IPS-20b (cell line): ENCODE measurements at regions not wholly inside any gene's neighbourhood (a gene's known extent, or its start where the extent isn't known, plus 50 kb on each side); places are given as distances from the start of the nearest gene placed in this dataset.

ENCODE experiments used
- H3K27ac ChIP-seq: one replicate; pipeline ENCODE4 v1.5.1; 2013; ENCODE audit warnings: low read length
- H3K27me3 ChIP-seq: 2 replicates; pipeline ENCODE4 v1.6.1; 2013; ENCODE audit warnings: mild to moderate bottlenecking, low read length, inconsistent platforms; ENCODE audit not compliant: insufficient read depth
- H3K36me3 ChIP-seq: 2 replicates; pipeline ENCODE4 v1.6.1; 2013; ENCODE audit warnings: low read depth, mild to moderate bottlenecking, inconsistent platforms, low read length, moderate library complexity; ENCODE audit not compliant: insufficient read depth
- H3K4me1 ChIP-seq: 2 replicates; pipeline ENCODE4 v1.6.1; 2013; ENCODE audit warnings: mild to moderate bottlenecking, control low read depth, inconsistent platforms, low read length, moderate library complexity; ENCODE audit not compliant: insufficient read depth
- H3K4me3 ChIP-seq: 2 replicates; pipeline ENCODE4 v1.5.1; 2013; ENCODE audit warnings: mild to moderate bottlenecking, low read length, inconsistent platforms
- H3K9ac ChIP-seq: 2 replicates; pipeline ENCODE4 v1.6.1; 2013; ENCODE audit warnings: low read depth, mild to moderate bottlenecking, inconsistent platforms, low read length, moderate library complexity
- H3K9me3 ChIP-seq: 2 replicates; pipeline ENCODE4 v1.6.1; 2013; ENCODE audit warnings: mild to moderate bottlenecking, low read depth, low read length, inconsistent platforms; ENCODE audit not compliant: insufficient read depth

DNA sequence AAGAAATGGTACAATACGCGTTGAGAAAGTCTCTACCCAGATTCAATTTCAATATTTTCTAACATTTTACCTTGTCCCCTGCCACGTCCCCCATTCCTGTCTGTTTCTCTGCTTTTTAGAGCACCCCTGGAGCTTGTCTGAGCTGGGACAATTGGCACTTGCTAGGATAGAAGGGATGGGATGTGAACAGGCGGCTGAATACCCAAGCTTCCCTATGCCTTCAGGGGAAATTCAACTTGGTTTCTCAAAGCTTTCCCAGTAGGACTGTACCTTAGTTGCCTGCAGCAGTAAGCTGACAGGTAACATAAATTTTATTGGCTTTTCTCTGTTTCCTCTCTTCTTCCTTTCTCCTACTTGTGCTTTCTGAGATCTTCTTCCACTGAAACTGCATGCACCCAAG, 1663.3 kb downstream of the EFNB2 start:
- no peaks in the 10 kb centered on the region for H3K36me3 ChIP-seq

DNA sequence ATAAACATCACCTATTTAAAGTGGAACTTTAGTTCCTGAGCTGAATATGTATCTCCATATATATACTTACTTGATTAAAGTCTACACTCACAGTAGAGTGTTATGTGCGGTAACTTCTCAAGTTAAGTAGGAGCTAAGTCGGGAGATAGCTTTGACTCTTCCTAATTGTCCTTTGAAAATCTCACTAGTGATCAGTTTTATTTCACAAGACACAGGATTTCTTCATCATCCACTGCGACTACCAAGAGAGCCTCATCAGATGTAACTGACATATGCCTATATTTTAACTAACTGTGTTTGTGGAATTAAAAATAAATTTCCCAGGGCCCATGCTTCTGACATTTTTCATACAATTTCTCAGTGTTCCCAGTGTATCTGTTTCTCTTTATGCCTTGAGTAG, 1664.0 kb downstream of the EFNB2 start:
- no peaks in the 10 kb centered on the region for H3K27me3 ChIP-seq
- H3K9me3 ChIP-seq, result no peaks in the 10 kb centered on the region
- H3K9ac ChIP-seq, result no peak overlapping the region
- no peaks in the 10 kb centered on the region for H3K36me3 ChIP-seq
- H3K4me3 ChIP-seq, result no peak overlapping the region
- no peaks in the 10 kb centered on the region for H3K4me1 ChIP-seq
- H3K27ac ChIP-seq, result no peak overlapping the region

More for the DNA sequence above, 1663.3 kb downstream of the EFNB2 start:
- H3K27me3 ChIP-seq, result no peaks in the 10 kb centered on the region
- H3K9ac ChIP-seq, result no peak overlapping the region
- no peaks in the 10 kb centered on the region for H3K9me3 ChIP-seq
- H3K4me1 ChIP-seq, result no peaks in the 10 kb centered on the region
- H3K4me3 ChIP-seq, result no peak overlapping the region
- H3K27ac ChIP-seq, result no peak overlapping the region

- H3K27ac ChIP-seq, result no peak overlapping the region
- no peaks in the 10 kb centered on the region for H3K27me3 ChIP-seq
- H3K36me3 ChIP-seq, result no peaks in the 10 kb centered on the region
- H3K4me1 ChIP-seq, result no peaks in the 10 kb centered on the region
- H3K4me3 ChIP-seq, result no peak overlapping the region
- H3K9ac ChIP-seq, result no peak overlapping the region
- no peaks in the 10 kb centered on the region for H3K9me3 ChIP-seq
Measured at GRCh38 chr13:104869501-104869900, 1666.0 kb downstream of the EFNB2 start.

DNA sequence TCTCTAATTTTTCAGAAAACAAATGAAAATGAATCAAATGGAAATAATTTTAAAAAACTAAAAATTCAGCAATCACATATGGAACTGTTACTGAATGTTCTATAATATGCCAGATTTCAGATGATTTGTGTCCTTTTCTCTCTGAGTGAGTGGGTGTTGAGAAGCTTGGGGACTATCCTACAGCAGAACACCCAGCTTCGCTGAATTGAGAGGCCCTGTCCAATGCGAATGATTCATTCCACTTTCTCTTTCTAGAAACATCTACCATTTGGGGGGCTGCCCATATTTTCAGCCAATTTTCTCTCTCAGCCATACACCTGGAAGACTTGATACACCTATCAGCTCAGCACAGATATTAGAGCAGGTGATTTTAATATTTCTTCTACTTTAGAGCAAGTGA, 1666.7 kb downstream of the EFNB2 start:
- H3K4me1 ChIP-seq, result no peaks in the 10 kb centered on the region
- H3K27me3 ChIP-seq, result no peaks in the 10 kb centered on the region
- H3K9ac ChIP-seq, result no peak overlapping the region
- H3K9me3 ChIP-seq, result no peaks in the 10 kb centered on the region
- no peak overlapping the region for H3K4me3 ChIP-seq
- no peaks in the 10 kb centered on the region for H3K36me3 ChIP-seq
- no peak overlapping the region for H3K27ac ChIP-seq

DNA sequence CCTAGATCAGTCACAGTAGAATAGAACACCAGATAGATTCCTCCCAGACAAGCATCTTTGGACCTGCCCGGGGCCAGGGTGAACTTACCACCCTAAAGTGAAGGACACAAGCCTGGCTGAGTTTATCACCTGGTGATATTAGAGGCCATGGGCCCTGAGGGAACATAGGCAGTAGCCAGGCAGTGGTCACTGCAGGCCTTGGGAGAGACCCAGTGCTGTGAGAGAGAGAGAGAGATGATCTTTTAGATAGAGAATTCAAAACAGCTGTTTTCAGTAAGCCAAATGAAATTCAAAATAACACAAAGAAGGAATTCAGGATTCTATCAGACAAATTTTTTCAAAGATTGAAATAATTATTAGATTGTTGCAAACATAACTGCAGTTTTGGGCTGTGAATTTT, 1679.9 kb downstream of the EFNB2 start:
- Histone ChIP-seq H3K9ac (no peak overlapping the region), H3K4me1 (peaks cover 12% of the 10 kb centered on the region), H3K36me3 (no peaks in the 10 kb centered on the region), H3K9me3 (no peaks in the 10 kb centered on the region), H3K27ac (no peak overlapping the region), H3K27me3 (no peaks in the 10 kb centered on the region), H3K4me3 (no peak overlapping the region)

GRCh38 chr13:104854698-104855097, 1680.8 kb downstream of the EFNB2 start:
- Histone ChIP-seq H3K4me3 (no peak overlapping the region), H3K4me1 (peaks cover 12% of the 10 kb centered on the region), H3K9ac (no peak overlapping the region)

GRCh38 chr13:104854007-104854406, 1681.5 kb downstream of the EFNB2 start:
- Histone ChIP-seq H3K9me3 (no peaks in the 10 kb centered on the region), H3K27ac (no peak overlapping the region), H3K4me1 (peaks cover 12% of the 10 kb centered on the region), H3K36me3 (no peaks in the 10 kb centered on the region), H3K9ac (no peak overlapping the region), H3K27me3 (no peaks in the 10 kb centered on the region), H3K4me3 (no peak overlapping the region)

More at GRCh38 chr13:104854698-104855097, 1680.8 kb downstream of the EFNB2 start:
- Histone ChIP-seq H3K36me3 (no peaks in the 10 kb centered on the region), H3K9me3 (no peaks in the 10 kb centered on the region), H3K27ac (no peak overlapping the region), H3K27me3 (no peaks in the 10 kb centered on the region)

DNA sequence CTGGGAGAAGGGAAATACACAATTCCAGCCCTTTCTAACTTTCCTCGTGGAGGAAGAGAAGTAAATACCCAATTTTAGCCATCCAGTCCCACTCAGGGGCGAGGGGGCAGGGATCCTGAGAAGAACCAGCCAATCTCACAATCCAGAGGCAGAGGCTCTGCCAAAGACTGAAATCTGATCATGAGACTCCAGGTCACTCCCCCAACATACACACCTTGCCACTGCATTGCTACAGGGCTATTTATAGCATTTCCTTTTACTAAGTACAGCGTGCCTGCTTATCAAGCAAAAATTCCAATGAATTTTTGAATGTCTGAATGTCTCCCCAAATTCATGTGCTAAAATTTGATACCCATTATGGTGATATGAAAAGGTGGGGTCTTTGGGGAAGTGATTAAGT, 1687.5 kb downstream of the EFNB2 start:
- Histone ChIP-seq H3K4me1 (peaks cover 12% of the 10 kb centered on the region), H3K9ac (no peak overlapping the region), H3K4me3 (no peak overlapping the region), H3K9me3 (no peaks in the 10 kb centered on the region), H3K36me3 (no peaks in the 10 kb centered on the region), H3K27me3 (no peaks in the 10 kb centered on the region), H3K27ac (no peak overlapping the region)

DNA sequence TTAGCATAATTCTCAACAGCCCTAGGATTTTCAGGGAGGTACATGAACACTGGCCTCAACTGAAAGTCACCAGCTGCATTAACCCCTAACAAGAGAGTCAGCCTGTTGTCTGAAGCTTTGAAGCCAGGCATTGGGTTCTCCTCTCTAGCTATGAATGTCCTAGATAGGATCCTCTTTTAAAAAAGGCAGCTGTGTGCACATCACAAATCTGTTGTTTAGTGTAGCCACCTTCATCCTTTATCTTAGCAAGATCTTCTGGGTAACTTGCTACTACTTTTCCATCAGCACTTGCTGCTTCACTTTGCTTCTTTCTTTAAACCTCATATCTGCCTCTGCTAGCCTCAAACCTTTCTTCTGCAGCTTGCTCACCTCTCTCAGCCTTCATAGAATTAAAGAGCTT, 1692.1 kb downstream of the EFNB2 start:
- Histone ChIP-seq H3K27ac (no peak overlapping the region), H3K4me3 (no peak overlapping the region), H3K9ac (no peak overlapping the region), H3K9me3 (no peaks in the 10 kb centered on the region), H3K27me3 (no peaks in the 10 kb centered on the region), H3K36me3 (no peaks in the 10 kb centered on the region), H3K4me1 (peaks cover 6% of the 10 kb centered on the region; the same call in 1 of the 2 replicates)

DNA sequence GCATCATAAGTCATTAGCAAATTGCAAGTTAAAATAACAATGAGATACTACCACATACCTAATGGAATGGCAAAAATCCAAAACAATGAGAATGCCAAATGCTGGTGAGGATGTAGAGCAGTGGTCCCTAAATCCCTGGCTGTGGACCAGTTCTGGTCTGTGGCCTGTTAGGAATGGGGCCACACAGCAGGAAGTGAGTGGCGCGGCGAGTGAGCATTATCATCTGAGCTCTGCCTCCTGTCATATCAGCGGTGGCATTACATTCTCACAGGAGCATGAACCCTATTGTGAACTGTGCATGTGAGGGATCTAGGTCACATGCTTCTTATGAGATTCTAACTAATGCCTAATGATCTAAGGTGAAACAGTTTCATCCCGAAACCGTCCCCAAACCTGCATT, 1694.4 kb downstream of the EFNB2 start:
- H3K27ac ChIP-seq, result no peak overlapping the region
- no peaks in the 10 kb centered on the region for H3K27me3 ChIP-seq
- no peak overlapping the region for H3K4me3 ChIP-seq
- H3K9ac ChIP-seq, result no peak overlapping the region
- no peaks in the 10 kb centered on the region for H3K36me3 ChIP-seq
- H3K4me1 ChIP-seq, result peaks cover 6% of the 10 kb centered on the region; the same call in 1 of the 2 replicates
- no peaks in the 10 kb centered on the region for H3K9me3 ChIP-seq

- H3K9ac ChIP-seq, result no peak overlapping the region
- H3K36me3 ChIP-seq, result no peaks in the 10 kb centered on the region
- H3K4me3 ChIP-seq, result no peak overlapping the region
- no peak overlapping the region for H3K27ac ChIP-seq
- H3K27me3 ChIP-seq, result no peaks in the 10 kb centered on the region
- no peaks in the 10 kb centered on the region for H3K9me3 ChIP-seq
- peaks cover 6% of the 10 kb centered on the region; the same call in 1 of the 2 replicates for H3K4me1 ChIP-seq
Measured at GRCh38 chr13:104837756-104838155, 1697.7 kb downstream of the EFNB2 start.

GRCh38 chr13:104833221-104833620, 1702.2 kb downstream of the EFNB2 start:
- H3K27ac ChIP-seq, result no peak overlapping the region
- no peak overlapping the region for H3K4me3 ChIP-seq
- no peaks in the 10 kb centered on the region for H3K9me3 ChIP-seq
- no peaks in the 10 kb centered on the region for H3K27me3 ChIP-seq
- H3K36me3 ChIP-seq, result no peaks in the 10 kb centered on the region
- H3K4me1 ChIP-seq, result no peaks in the 10 kb centered on the region
- no peak overlapping the region for H3K9ac ChIP-seq

- Histone ChIP-seq H3K27ac (peak overlapping the region; percentile 76), H3K4me1 (no peaks in the 10 kb centered on the region), H3K27me3 (no peaks in the 10 kb centered on the region), H3K9me3 (no peaks in the 10 kb centered on the region), H3K4me3 (no peak overlapping the region), H3K36me3 (no peaks in the 10 kb centered on the region), H3K9ac (no peak overlapping the region)
Measured at GRCh38 chr13:104832231-104832630, 1703.2 kb downstream of the EFNB2 start.
